Astrocyte of the spinal cord (primary cell): ENCODE measurements at regions not wholly inside any gene's neighbourhood (a gene's known extent, or its start where the extent isn't known, plus 50 kb on each side); places are given as distances from the start of the nearest gene placed in this dataset.

Source experiments
- DNase-seq: peaks from one replicate; pipeline ENCODE4 v3.0.0; 2011; ENCODE audit warnings: low read depth, low spot score
- H3K4me3 ChIP-seq: 2 replicates; pipeline ENCODE4 v1.5.1; 2011; ENCODE audit warnings: low read depth, mild to moderate bottlenecking, low read length, moderate library complexity
- CTCF ChIP-seq: IDR thresholded peaks from 2 replicates; pipeline ENCODE4 v1.5.1; 2012; ENCODE audit warnings: low read depth, mild to moderate bottlenecking, low read length, inconsistent platforms
- in situ Hi-C: cut with HindIII; loops from 2 replicates; pipeline ENCODE4 v1.10.0; 2017; ENCODE audit warnings: low sequenced_read_pairs

GRCh38 chr4:123455360-123455759, 58.8 kb downstream of the SPRY1 start:
- TF ChIP-seq CTCF: no peak
- no peak for DNase-seq
- in situ Hi-C loops: no loop called here
- H3K4me3 ChIP-seq: no peak overlapping the region

GRCh38 chr4:123462007-123462406, 65.4 kb downstream of the SPRY1 start:
- H3K4me3 ChIP-seq: no peak overlapping the region
- in situ Hi-C loops: no loop called here
- no peak for TF ChIP-seq CTCF
- DNase-seq: no peak

- TF ChIP-seq CTCF: no peak
- no peak for DNase-seq
- no peak overlapping the region for H3K4me3 ChIP-seq
- in situ Hi-C loops: no loop called here
These were observed 67.3 kb downstream of the SPRY1 start for GRCh38 chr4:123463869-123464268.

- TF ChIP-seq CTCF: no peak
- no peak for DNase-seq
- in situ Hi-C loops: no loop called here
- no peak overlapping the region for H3K4me3 ChIP-seq
These were observed 68.8 kb downstream of the SPRY1 start for GRCh38 chr4:123465416-123465815.

- H3K4me3 ChIP-seq: no peak overlapping the region
- DNase-seq: no peak
- no peak for TF ChIP-seq CTCF
- in situ Hi-C loops: no loop called here
These were observed 69.6 kb downstream of the SPRY1 start for GRCh38 chr4:123466080-123466785.

- no peak overlapping the region for H3K4me3 ChIP-seq
- DNase-seq: no peak
- in situ Hi-C loops: no loop called here
- no peak for TF ChIP-seq CTCF
These were observed 72.0 kb downstream of the SPRY1 start for GRCh38 chr4:123468479-123469031.
